Hypothalamus (tissue), 51 donors: ENCODE measurements at regions not wholly inside any gene's neighbourhood (a gene's known extent, or its start where the extent isn't known, plus 50 kb on each side); places are given as distances from the start of the nearest gene placed in this dataset.

ENCODE experiments used
- DNase-seq, 51 donors: peaks; one replicate each; lab custom pipeline; 2025; lab: John Stamatoyannopoulos, UW

GRCh38 chr10:130545697-130546096 is 409.5 kb downstream of the GLRX3 start:
- no peak for DNase-seq

DNA sequence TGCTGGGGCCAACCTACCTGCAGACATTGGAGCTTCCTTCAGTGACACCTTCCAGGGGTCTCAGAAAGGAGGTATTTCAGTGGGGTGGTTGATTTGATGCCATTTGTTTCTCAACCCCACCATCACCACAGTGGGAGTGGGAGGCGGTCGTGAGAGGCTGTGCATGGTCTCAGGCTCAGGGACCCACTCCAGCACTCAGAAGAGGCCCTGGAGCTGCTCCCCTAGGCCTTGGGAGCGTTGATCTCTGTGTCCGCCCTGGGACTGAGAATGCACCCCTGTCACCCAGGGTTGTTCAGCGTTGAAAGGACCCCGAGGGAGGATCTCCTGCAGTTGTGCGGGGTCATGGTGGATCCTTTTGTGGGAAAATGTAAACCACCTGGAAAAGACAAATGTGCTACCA is 410.6 kb downstream of the GLRX3 start:
- DNase-seq = no peak

- DNase-seq = no peak
These were observed 411.2 kb downstream of the GLRX3 start for GRCh38 chr10:130547368-130547767.

DNA sequence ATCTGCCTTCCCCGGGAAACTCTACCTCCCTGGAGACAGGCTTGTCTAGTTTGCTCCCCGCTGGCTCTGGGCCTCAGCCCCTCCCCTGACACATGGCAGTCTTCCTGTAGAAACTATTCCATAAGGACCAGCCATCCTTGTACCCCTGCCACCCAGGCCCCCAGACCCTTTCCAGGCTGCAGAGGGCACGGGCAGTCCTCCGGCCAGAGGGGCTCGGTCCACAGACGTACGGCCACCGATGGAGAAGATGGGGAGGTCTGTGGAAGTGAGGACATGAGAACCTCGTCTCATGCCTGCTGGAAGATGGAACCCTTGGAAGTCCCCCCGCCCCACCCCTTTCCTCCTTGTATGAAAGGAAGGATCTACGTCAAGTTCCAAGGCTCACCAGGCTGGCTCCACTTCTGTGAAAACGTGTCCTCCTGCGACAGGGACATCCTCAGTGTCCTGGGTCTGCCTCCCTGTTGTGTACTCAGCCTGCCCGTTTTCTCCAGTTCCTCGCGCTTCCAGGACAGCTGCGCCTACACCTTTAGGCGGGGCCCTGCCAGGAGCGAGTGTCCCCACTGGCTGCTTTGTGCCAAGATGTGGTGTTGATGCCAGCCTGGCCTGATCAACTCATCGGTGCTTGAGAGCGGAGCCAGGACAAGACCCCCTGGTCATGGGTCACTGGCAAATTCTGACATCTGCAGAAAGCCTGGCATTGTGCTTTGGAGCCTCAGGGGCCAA is 414.9 kb downstream of the GLRX3 start:
- DNase-seq = no peak

- no peak for DNase-seq
These were observed 415.5 kb downstream of the GLRX3 start for GRCh38 chr10:130551676-130552075.

DNA sequence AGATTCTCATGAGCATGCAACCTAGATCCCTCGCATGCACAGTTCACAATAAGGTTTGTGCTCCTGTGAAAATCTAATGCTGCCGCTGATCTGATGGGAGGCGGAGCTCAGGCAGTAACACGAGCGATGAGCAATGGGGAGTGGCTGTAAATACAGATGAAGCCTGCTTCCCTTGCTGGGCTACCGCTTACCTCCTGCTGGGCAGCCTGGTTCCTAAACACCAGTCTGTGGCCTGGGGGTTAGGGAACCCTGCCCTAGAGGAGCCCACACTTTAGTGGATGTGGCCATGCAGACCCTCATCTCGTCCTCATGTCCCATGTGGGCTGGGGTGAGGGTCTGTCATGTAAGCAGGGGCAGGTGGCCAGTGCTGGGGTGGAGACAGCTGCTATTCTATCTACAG is 417.6 kb downstream of the GLRX3 start:
- DNase-seq = no peak

- no peak for DNase-seq
These were observed 418.7 kb downstream of the GLRX3 start for GRCh38 chr10:130554701-130555410.

DNA sequence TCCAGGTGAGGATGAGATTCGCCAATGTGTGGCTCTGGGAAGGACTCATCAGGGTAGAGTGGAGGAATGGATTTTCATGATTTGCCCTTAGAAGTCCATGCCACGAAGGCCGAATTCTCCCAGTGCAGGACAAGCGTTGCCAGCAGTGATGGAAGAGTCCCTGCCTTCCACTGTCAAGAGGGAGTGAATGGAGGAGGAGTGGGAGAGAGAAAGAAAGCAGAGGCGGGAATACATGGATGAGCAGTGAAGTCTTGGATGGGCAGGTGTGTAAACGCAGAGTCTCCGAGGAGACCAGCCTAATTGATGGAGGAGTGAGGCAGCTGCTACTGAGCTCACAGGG is 419.2 kb downstream of the GLRX3 start:
- no peak for DNase-seq

- DNase-seq = no peak
These were observed 421.1 kb downstream of the GLRX3 start for GRCh38 chr10:130557181-130557845.

DNA sequence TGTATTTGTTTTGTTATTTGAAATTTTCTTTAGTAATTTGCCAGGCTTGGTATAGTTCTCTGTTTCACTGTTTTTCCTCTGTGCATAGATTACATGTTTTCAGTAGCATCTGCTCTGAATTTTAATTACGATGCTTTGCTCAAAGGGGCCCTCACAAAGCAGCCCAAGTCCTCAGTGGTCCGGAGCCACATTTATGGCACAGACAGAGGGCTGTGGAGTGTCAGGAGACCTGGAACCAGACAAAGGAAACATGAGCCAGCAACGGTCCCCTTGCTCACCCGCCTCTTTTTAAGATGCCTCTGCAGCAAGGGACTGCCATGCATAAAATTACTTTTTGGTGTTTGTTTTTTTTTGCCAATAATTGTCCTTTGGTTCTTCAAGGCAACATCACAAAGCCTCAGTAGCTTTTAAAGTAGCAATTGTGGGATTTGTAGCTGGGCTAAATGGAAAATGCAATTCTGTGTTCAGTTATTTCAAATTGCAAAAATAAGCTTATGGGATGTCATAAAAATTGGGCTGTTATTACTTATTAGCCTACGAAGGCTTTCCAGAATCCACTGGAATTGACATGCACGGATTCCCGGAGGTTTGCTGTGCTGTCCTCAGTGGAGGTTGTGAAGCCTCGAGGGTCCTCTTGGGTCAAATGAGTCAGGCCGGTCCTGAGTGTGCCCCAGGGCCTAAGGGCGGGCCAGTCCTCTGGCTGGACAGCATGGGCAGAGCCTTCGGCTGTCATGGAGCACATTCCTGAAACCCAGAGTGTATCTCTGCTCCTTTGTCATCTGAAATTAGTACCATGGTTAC is 422.8 kb downstream of the GLRX3 start:
- no peak for DNase-seq

- DNase-seq = no peak
These were observed 423.3 kb downstream of the GLRX3 start for GRCh38 chr10:130559547-130559880.

DNA sequence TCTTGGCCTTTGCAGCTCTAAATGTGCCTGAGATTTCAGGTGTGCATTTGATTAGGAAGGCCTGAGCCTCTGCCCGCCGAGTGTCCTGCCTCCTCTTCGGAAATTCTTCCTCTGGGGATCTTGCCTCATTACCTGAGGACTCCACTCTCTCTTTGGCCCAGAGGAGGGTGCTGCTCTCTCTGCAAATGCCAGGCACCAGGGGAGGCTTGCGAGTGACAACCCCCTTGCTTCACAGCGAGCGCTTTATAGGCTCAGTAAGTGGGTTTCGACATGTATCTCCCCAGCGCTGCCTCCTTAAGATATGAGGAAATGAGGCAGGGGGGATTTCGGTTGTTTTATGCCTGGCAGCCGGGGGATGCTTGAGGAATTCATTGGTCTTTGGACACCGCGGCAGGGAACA is 423.9 kb downstream of the GLRX3 start:
- no peak for DNase-seq

GRCh38 chr10:130560573-130560972 is 424.4 kb downstream of the GLRX3 start:
- DNase-seq = no peak

GRCh38 chr10:130561681-130562080 is 425.5 kb downstream of the GLRX3 start:
- DNase-seq = no peak

GRCh38 chr10:130567011-130567410 is 430.8 kb downstream of the GLRX3 start:
- DNase-seq = no peak

GRCh38 chr10:130567436-130567835 is 431.2 kb downstream of the GLRX3 start:
- DNase-seq = no peak

GRCh38 chr10:130568246-130568645 is 432.1 kb downstream of the GLRX3 start:
- DNase-seq = no peak

DNA sequence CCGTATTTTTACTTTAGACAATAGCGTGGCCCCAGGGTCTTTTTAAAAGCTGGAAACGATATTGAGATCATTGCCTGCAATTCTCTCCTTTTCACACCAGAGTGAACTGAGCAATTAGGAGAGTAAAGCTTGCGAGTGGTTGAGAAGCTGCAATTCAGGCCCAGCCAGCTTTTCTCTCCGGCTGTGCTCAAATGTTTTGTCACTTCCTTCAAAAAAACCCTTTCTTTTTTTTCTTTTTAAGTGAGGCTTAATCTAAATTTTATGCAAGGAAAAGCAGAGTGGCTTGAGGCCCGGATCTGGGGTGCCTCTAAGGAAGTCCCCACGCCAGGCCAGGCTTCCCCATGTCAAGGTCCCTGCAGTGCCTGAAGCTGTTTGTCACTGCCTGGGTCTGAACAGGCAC is 433.9 kb downstream of the GLRX3 start:
- no peak for DNase-seq

DNA sequence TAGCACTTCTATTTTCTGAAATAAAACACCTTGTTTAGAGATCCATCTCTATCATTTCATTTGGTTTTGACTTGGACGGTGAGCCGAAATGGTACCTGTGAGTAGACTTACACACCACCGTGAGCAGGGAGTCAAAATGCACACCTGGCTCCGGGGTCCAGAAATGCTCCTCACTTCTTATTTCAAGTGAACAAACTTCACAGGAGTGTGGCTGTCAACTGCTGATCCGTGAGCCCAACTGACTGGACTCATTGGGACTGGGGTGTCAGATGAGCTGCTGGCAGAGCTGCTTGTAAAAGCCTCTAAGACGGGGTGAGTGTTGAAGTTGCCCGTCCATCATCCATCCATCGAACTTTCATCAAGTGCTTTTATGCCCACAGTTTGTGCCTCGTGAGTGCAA is 435.5 kb downstream of the GLRX3 start:
- DNase-seq = no peak

DNA sequence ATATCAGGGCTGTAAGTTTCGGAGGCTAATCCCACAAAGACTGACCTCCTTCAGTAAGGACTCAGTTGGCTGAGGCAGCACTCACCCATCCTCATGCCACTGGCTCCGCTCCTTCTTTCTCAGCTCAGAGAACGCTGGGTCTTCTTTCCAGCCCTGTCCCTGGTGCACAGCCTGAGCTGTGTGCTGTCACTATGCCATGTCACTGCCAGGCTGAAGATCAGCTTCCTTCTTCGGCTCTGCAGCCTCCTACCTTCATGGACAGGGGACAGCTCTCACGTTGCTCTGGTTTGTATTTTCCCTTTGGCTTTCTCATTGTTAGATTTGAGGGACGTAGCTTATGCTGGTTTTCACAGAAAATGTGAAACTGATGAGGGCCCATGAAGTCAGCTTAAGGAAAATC is 437.3 kb downstream of the GLRX3 start:
- DNase-seq = no peak

GRCh38 chr10:130575756-130576285 is 439.6 kb downstream of the GLRX3 start:
- no peak for DNase-seq
